ENCODE measurements at regions not wholly inside any gene's neighbourhood (a gene's known extent, or its start where the extent isn't known, plus 50 kb on each side); places are given as distances from the start of the nearest gene placed in this dataset.

DNA sequence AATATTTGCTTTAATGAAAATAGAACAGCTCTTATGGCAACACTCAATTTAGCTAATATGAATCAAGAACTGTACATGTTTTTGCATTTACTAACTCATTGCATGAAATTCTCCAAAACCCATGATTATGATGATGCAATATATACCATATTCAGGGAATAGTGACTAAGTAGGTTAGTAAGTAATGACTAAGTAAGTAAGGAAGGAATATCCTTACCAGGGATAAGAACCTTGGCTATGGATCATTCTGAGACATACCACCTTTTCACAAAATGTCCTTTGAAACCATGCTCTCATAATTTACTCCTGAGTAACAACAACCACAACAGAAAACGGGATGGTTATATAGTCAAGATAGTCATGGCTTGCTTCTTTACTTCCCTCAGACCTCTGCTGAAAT, 1513.0 kb downstream of the STIM2 start:
- TF ChIP-seq POLR2AphosphoS5 (IDR thresholded peaks at IDR 0.05) (no peak), EP300 (IDR thresholded peaks at IDR 0.05) (no peak), POLR2A (IDR thresholded peaks at IDR 0.05; ENCODE audit: low read depth) (no peak)
- TF ChIP-seq, protein P1, sequence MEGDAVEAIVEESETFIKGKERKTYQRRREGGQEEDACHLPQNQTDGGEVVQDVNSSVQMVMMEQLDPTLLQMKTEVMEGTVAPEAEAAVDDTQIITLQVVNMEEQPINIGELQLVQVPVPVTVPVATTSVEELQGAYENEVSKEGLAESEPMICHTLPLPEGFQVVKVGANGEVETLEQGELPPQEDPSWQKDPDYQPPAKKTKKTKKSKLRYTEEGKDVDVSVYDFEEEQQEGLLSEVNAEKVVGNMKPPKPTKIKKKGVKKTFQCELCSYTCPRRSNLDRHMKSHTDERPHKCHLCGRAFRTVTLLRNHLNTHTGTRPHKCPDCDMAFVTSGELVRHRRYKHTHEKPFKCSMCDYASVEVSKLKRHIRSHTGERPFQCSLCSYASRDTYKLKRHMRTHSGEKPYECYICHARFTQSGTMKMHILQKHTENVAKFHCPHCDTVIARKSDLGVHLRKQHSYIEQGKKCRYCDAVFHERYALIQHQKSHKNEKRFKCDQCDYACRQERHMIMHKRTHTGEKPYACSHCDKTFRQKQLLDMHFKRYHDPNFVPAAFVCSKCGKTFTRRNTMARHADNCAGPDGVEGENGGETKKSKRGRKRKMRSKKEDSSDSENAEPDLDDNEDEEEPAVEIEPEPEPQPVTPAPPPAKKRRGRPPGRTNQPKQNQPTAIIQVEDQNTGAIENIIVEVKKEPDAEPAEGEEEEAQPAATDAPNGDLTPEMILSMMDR (IDR thresholded peaks at IDR 0.05): no peak

All from esophagus muscularis mucosa (tissue), 4 donors.